ENCODE measurements at regions not wholly inside any gene's neighbourhood (a gene's known extent, or its start where the extent isn't known, plus 50 kb on each side); places are given as distances from the start of the nearest gene placed in this dataset.

GRCh38 chr10:58102897-58103296 lies 164.8 kb downstream of the IPMK start:
- TF ChIP-seq CTCF (IDR thresholded peaks at IDR 0.05; ENCODE audit: low read depth, low read length) (no peak), EZH2phosphoT487 (IDR thresholded peaks at IDR 0.05; ENCODE audit: low read depth) (no peak)
- Histone ChIP-seq H3K4me1 (ENCODE audit: low read length) (no peaks in the 10 kb centered on the region), H3K27ac (ENCODE audit: low read length) (no peak overlapping the region), H3K9me3 (ENCODE audit: insufficient read depth, low read length) (no peaks in the 10 kb centered on the region), H3K4me3 (ENCODE audit: low read length) (no peak overlapping the region), H3K4me2 (ENCODE audit: low read length) (no peak overlapping the region), H4K20me1 (ENCODE audit: insufficient read depth, low read length) (no peaks in the 10 kb centered on the region), H3K79me2 (ENCODE audit: low read length) (no peaks in the 10 kb centered on the region), H3K27me3 (ENCODE audit: low read depth, low read length) (no peaks in the 10 kb centered on the region), H3K9ac (ENCODE audit: low read length) (no peak overlapping the region), H2AFZ (ENCODE audit: low read depth, low read length) (no peak overlapping the region), H3K36me3 (replicated peaks; ENCODE audit: low read depth, low read length) (no peaks in the 10 kb centered on the region)

GRCh38 chr10:58101682-58102081 lies 166.0 kb downstream of the IPMK start:
- Histone ChIP-seq H3K27ac (ENCODE audit: low read length) (no peak overlapping the region), H3K79me2 (ENCODE audit: low read length) (no peaks in the 10 kb centered on the region), H4K20me1 (ENCODE audit: insufficient read depth, low read length) (no peaks in the 10 kb centered on the region), H3K9me3 (ENCODE audit: insufficient read depth, low read length) (no peaks in the 10 kb centered on the region), H3K36me3 (replicated peaks; ENCODE audit: low read depth, low read length) (no peaks in the 10 kb centered on the region), H3K4me3 (ENCODE audit: low read length) (no peak overlapping the region), H3K4me2 (ENCODE audit: low read length) (no peak overlapping the region), H2AFZ (ENCODE audit: low read depth, low read length) (no peak overlapping the region), H3K27me3 (ENCODE audit: low read depth, low read length) (no peaks in the 10 kb centered on the region), H3K4me1 (ENCODE audit: low read length) (no peaks in the 10 kb centered on the region), H3K9ac (ENCODE audit: low read length) (no peak overlapping the region)
- TF ChIP-seq EZH2phosphoT487 (IDR thresholded peaks at IDR 0.05; ENCODE audit: low read depth) (no peak), CTCF (IDR thresholded peaks at IDR 0.05; ENCODE audit: low read depth, low read length) (no peak)

GRCh38 chr10:58094985-58095718 lies 172.5 kb downstream of the IPMK start:
- TF ChIP-seq CTCF (IDR thresholded peaks at IDR 0.05; ENCODE audit: low read depth, low read length) (no peak), EZH2phosphoT487 (IDR thresholded peaks at IDR 0.05; ENCODE audit: low read depth) (no peak)
- no peaks in the 10 kb centered on the region for H3K4me1 ChIP-seq (ENCODE audit: low read length)
- H3K27ac ChIP-seq (ENCODE audit: low read length): no peak overlapping the region
- H3K4me3 ChIP-seq (ENCODE audit: low read length): no peak overlapping the region
- H3K9me3 ChIP-seq (ENCODE audit: insufficient read depth, low read length): no peaks in the 10 kb centered on the region
- H3K4me2 ChIP-seq (ENCODE audit: low read length): no peak overlapping the region
- H4K20me1 ChIP-seq (ENCODE audit: insufficient read depth, low read length): no peaks in the 10 kb centered on the region
- H3K36me3 ChIP-seq (replicated peaks; ENCODE audit: low read depth, low read length): no peaks in the 10 kb centered on the region
- H3K9ac ChIP-seq (ENCODE audit: low read length): no peak overlapping the region
- no peak overlapping the region for H2AFZ ChIP-seq (ENCODE audit: low read depth, low read length)
- no peaks in the 10 kb centered on the region for H3K79me2 ChIP-seq (ENCODE audit: low read length)
- no peaks in the 10 kb centered on the region for H3K27me3 ChIP-seq (ENCODE audit: low read depth, low read length)

- Histone ChIP-seq H2AFZ (ENCODE audit: low read depth, low read length) (no peak overlapping the region), H3K9ac (ENCODE audit: low read length) (no peak overlapping the region), H3K36me3 (replicated peaks; ENCODE audit: low read depth, low read length) (no peaks in the 10 kb centered on the region), H4K20me1 (ENCODE audit: insufficient read depth, low read length) (no peaks in the 10 kb centered on the region), H3K4me2 (ENCODE audit: low read length) (no peak overlapping the region), H3K79me2 (ENCODE audit: low read length) (no peaks in the 10 kb centered on the region), H3K27me3 (ENCODE audit: low read depth, low read length) (no peaks in the 10 kb centered on the region), H3K27ac (ENCODE audit: low read length) (no peak overlapping the region), H3K9me3 (ENCODE audit: insufficient read depth, low read length) (no peaks in the 10 kb centered on the region), H3K4me1 (ENCODE audit: low read length) (no peaks in the 10 kb centered on the region), H3K4me3 (ENCODE audit: low read length) (no peak overlapping the region)
- no peak for TF ChIP-seq EZH2phosphoT487 (IDR thresholded peaks at IDR 0.05; ENCODE audit: low read depth)
- no peak for TF ChIP-seq CTCF (IDR thresholded peaks at IDR 0.05; ENCODE audit: low read depth, low read length)
Observed at GRCh38 chr10:58091886-58092285, 175.8 kb downstream of the IPMK start.

Measured in OCI-LY3 (cell line).